ENCODE measurements at regions not wholly inside any gene's neighbourhood (a gene's known extent, or its start where the extent isn't known, plus 50 kb on each side); places are given as distances from the start of the nearest gene placed in this dataset.

- Histone ChIP-seq H3K9me2 (ENCODE audit: insufficient read depth, low read length) (no peaks in the 10 kb centered on the region), H3K9ac (ENCODE audit: low read length) (no peak overlapping the region), H3K36me3 (ENCODE audit: insufficient read depth, low read length) (no peaks in the 10 kb centered on the region), H3K27ac (ENCODE audit: low read length) (no peak overlapping the region), H3K27me3 (ENCODE audit: insufficient read depth, low read depth, low read length) (no peaks in the 10 kb centered on the region), H2AFZ (ENCODE audit: low read depth, low read length) (no peak overlapping the region), H4K20me1 (ENCODE audit: insufficient read depth) (no peaks in the 10 kb centered on the region), H3K4me2 (ENCODE audit: low read length) (no peak overlapping the region), H3K79me2 (replicated peaks; ENCODE audit: insufficient read depth, low read length) (no peaks in the 10 kb centered on the region), H3F3A (ENCODE audit: insufficient read depth, low read length, poor library complexity, severe bottlenecking) (no peaks in the 10 kb centered on the region), H3K9me3 (ENCODE audit: low read length) (no peaks in the 10 kb centered on the region), H3K4me3 (ENCODE audit: low read length) (no peak overlapping the region)
- no peak for TF ChIP-seq POLR2AphosphoS5 (IDR thresholded peaks at IDR 0.05)
- TF ChIP-seq TAF1 (IDR thresholded peaks at IDR 0.05; ENCODE audit: low read depth), result no peak
- no peak for TF ChIP-seq MXI1 (conservative IDR thresholded peaks at IDR 0.05; ENCODE audit: poor library complexity, severe bottlenecking)
- no peak for TF ChIP-seq EP300 (conservative IDR thresholded peaks at IDR 0.05; ENCODE audit: poor library complexity, severe bottlenecking)
- TF ChIP-seq REST (IDR thresholded peaks at IDR 0.05; ENCODE audit: borderline replicate concordance), result no peak
- no peak for TF ChIP-seq SMC3 (conservative IDR thresholded peaks at IDR 0.05; ENCODE audit: poor library complexity)
- TF ChIP-seq CTCF (IDR thresholded peaks at IDR 0.05; ENCODE audit: poor library complexity, severe bottlenecking), result no peak
- no peak for TF ChIP-seq RAD21 (conservative IDR thresholded peaks at IDR 0.05)
Measured at GRCh38 chr3:35198857-35199256, 440.5 kb upstream of the ARPP21 start.

GRCh38 chr3:35200056-35200455, 439.3 kb upstream of the ARPP21 start:
- Histone ChIP-seq H3K9ac (ENCODE audit: low read length) (no peak overlapping the region), H4K20me1 (ENCODE audit: insufficient read depth) (no peaks in the 10 kb centered on the region), H3F3A (ENCODE audit: insufficient read depth, low read length, poor library complexity, severe bottlenecking) (no peaks in the 10 kb centered on the region), H3K4me3 (ENCODE audit: low read length) (no peak overlapping the region), H3K36me3 (ENCODE audit: insufficient read depth, low read length) (no peaks in the 10 kb centered on the region), H3K9me3 (ENCODE audit: low read length) (no peaks in the 10 kb centered on the region), H3K79me2 (replicated peaks; ENCODE audit: insufficient read depth, low read length) (no peaks in the 10 kb centered on the region), H3K9me2 (ENCODE audit: insufficient read depth, low read length) (no peaks in the 10 kb centered on the region), H3K27ac (ENCODE audit: low read length) (no peak overlapping the region), H3K4me2 (ENCODE audit: low read length) (no peak overlapping the region), H3K27me3 (ENCODE audit: insufficient read depth, low read depth, low read length) (no peaks in the 10 kb centered on the region), H2AFZ (ENCODE audit: low read depth, low read length) (no peak overlapping the region)
- TF ChIP-seq SMC3 (conservative IDR thresholded peaks at IDR 0.05; ENCODE audit: poor library complexity) (no peak), EP300 (conservative IDR thresholded peaks at IDR 0.05; ENCODE audit: poor library complexity, severe bottlenecking) (no peak), TAF1 (IDR thresholded peaks at IDR 0.05; ENCODE audit: low read depth) (no peak), CTCF (IDR thresholded peaks at IDR 0.05; ENCODE audit: poor library complexity, severe bottlenecking) (no peak), REST (IDR thresholded peaks at IDR 0.05; ENCODE audit: borderline replicate concordance) (no peak), POLR2AphosphoS5 (IDR thresholded peaks at IDR 0.05) (no peak), EZH2 (IDR thresholded peaks at IDR 0.05; ENCODE audit: borderline replicate concordance, insufficient read depth, low read length, poor library complexity, severe bottlenecking) (no peak), RAD21 (conservative IDR thresholded peaks at IDR 0.05) (no peak), MXI1 (conservative IDR thresholded peaks at IDR 0.05; ENCODE audit: poor library complexity, severe bottlenecking) (no peak)

All from neural cell (in vitro differentiated cells).